ENCODE measurements at regions not wholly inside any gene's neighbourhood (a gene's known extent, or its start where the extent isn't known, plus 50 kb on each side); places are given as distances from the start of the nearest gene placed in this dataset.

- Mint-ChIP-seq H3K27me3 (no peaks in the 10 kb centered on the region), H3K4me1 (peaks cover 8 to 16% (median 16%) of the 10 kb centered on the region in 4 donors), H3K27ac (peak overlapping the region in 1 of 10 donors; percentile 83), H3K4me3 (peak overlapping the region in 1 of 10 donors; percentile 14), H3K9me3 (no peaks in the 10 kb centered on the region), H3K36me3 (no peaks in the 10 kb centered on the region)
- no peak for ATAC-seq
- DNase-seq, result no peak
- POLR2A ChIA-PET, result no interaction called here
Observed at GRCh38 chr9:129379886-129380285, 201.8 kb upstream of the IER5L start.

GRCh38 chr9:129379181-129379836 is 201.2 kb upstream of the IER5L start:
- peaks cover 5 to 12% (median 11%) of the 10 kb centered on the region in 4 donors for H3K4me1 Mint-ChIP-seq
- ATAC-seq (no peak), DNase-seq (no peak)
- H3K4me3 Mint-ChIP-seq, result no peak overlapping the region
- H3K27ac Mint-ChIP-seq, result peak overlapping the region in 1 of 10 donors; percentile 69
- H3K9me3 Mint-ChIP-seq, result no peaks in the 10 kb centered on the region
- no peaks in the 10 kb centered on the region for H3K27me3 Mint-ChIP-seq
- H3K36me3 Mint-ChIP-seq, result no peaks in the 10 kb centered on the region
- POLR2A ChIA-PET, result no interaction called here

- no peaks in the 10 kb centered on the region for H3K9me3 Mint-ChIP-seq
- no peak for ATAC-seq
- peaks cover 5 to 6% (median 6%) of the 10 kb centered on the region in 4 donors for H3K4me1 Mint-ChIP-seq
- H3K36me3 Mint-ChIP-seq, result no peaks in the 10 kb centered on the region
- H3K27me3 Mint-ChIP-seq, result no peaks in the 10 kb centered on the region
- POLR2A ChIA-PET, result no interaction called here
- peak overlapping the region in 1 of 10 donors; percentile 90 for H3K27ac Mint-ChIP-seq
- no peak for DNase-seq
- H3K4me3 Mint-ChIP-seq, result no peak overlapping the region
Observed at GRCh38 chr9:129377931-129378661, 200.0 kb upstream of the IER5L start.

- Mint-ChIP-seq H3K4me3 (no peak overlapping the region), H3K27ac (no peak overlapping the region), H3K9me3 (peaks cover 0 to 1% (median 0%) of the 10 kb centered on the region in 9 donors), H3K36me3 (no peaks in the 10 kb centered on the region), H3K4me1 (peaks cover 0 to 3% (median under 1%) of the 10 kb centered on the region in 4 donors), H3K27me3 (no peaks in the 10 kb centered on the region)
- POLR2A ChIA-PET, result interaction anchor here (0.6 kb wide), 1 partner anchor 348 kb away, joined by 4 read pairs; no protein-coding TSS in a partner anchor
- ATAC-seq (no peak), DNase-seq (no peak)
Observed at GRCh38 chr9:129377181-129377580, 199.1 kb upstream of the IER5L start.

- H3K36me3 Mint-ChIP-seq, result no peaks in the 10 kb centered on the region
- POLR2A ChIA-PET, result interaction anchor here (1.2 kb wide), 1 partner anchor 8 kb away, joined by 4 read pairs; no protein-coding TSS in a partner anchor
- DNase-seq, result no peak
- no peak overlapping the region for H3K27ac Mint-ChIP-seq
- no peak for ATAC-seq
- peaks cover 0 to 3% (median 0%) of the 10 kb centered on the region in 4 donors for H3K4me1 Mint-ChIP-seq
- no peak overlapping the region for H3K4me3 Mint-ChIP-seq
- no peaks in the 10 kb centered on the region for H3K27me3 Mint-ChIP-seq
- peaks cover 0 to 1% (median 0%) of the 10 kb centered on the region in 9 donors for H3K9me3 Mint-ChIP-seq
Observed at GRCh38 chr9:129375845-129376244, 197.8 kb upstream of the IER5L start.

GRCh38 chr9:129374651-129375050 is 196.6 kb upstream of the IER5L start:
- Mint-ChIP-seq H3K27me3 (no peaks in the 10 kb centered on the region), H3K9me3 (peaks cover 0 to 10% (median 1%) of the 10 kb centered on the region in 9 donors), H3K4me3 (no peak overlapping the region), H3K27ac (no peak overlapping the region), H3K36me3 (peaks cover 0 to 4% (median 0%) of the 10 kb centered on the region in 3 donors), H3K4me1 (peaks cover 0 to 3% (median 0%) of the 10 kb centered on the region in 4 donors)
- no peak for DNase-seq
- ATAC-seq, result no peak
- POLR2A ChIA-PET, result interaction anchor here (0.7 to 2.0 kb wide), 2 partner anchors 9 to 25 kb away, joined by 3 to 5 read pairs; no protein-coding TSS in a partner anchor

- no peak for DNase-seq
- H3K27me3 Mint-ChIP-seq, result no peaks in the 10 kb centered on the region
- H3K4me3 Mint-ChIP-seq, result no peak overlapping the region
- H3K9me3 Mint-ChIP-seq, result peaks cover 0 to 13% (median 1%) of the 10 kb centered on the region in 9 donors
- ATAC-seq, result no peak
- H3K27ac Mint-ChIP-seq, result no peak overlapping the region
- POLR2A ChIA-PET, result interaction anchor here (0.6 to 2.0 kb wide), 3 partner anchors 9 to 1563 kb away, joined by 3 to 5 read pairs (median 3); no protein-coding TSS in a partner anchor
- peaks cover 0 to 3% (median 0%) of the 10 kb centered on the region in 4 donors for H3K4me1 Mint-ChIP-seq
- peaks cover 0 to 4% (median 0%) of the 10 kb centered on the region in 3 donors for H3K36me3 Mint-ChIP-seq
Observed at GRCh38 chr9:129374231-129374630, 196.2 kb upstream of the IER5L start.

- H3K4me1 Mint-ChIP-seq, result peaks cover 0 to 3% (median 0%) of the 10 kb centered on the region in 4 donors
Observed at GRCh38 chr9:129373361-129373760, 195.3 kb upstream of the IER5L start.

GRCh38 chr9:129370770-129371169 is 192.7 kb upstream of the IER5L start:
- H3K4me3 Mint-ChIP-seq, result no peak overlapping the region
- POLR2A ChIA-PET, result no interaction called here
- DNase-seq (no peak), ATAC-seq (no peak)
- H3K36me3 Mint-ChIP-seq, result peaks cover 0 to 8% (median 1%) of the 10 kb centered on the region in 3 donors
- H3K27me3 Mint-ChIP-seq, result no peaks in the 10 kb centered on the region
- H3K27ac Mint-ChIP-seq, result no peak overlapping the region
- peaks cover 0 to 3% (median 0%) of the 10 kb centered on the region in 4 donors for H3K4me1 Mint-ChIP-seq
- H3K9me3 Mint-ChIP-seq, result peaks cover 0 to 19% (median 1%) of the 10 kb centered on the region in 9 donors

More at GRCh38 chr9:129373361-129373760, 195.3 kb upstream of the IER5L start:
- Mint-ChIP-seq H3K9me3 (peaks cover 0 to 19% (median 1%) of the 10 kb centered on the region in 9 donors), H3K27ac (no peak overlapping the region), H3K27me3 (no peaks in the 10 kb centered on the region), H3K4me3 (no peak overlapping the region), H3K36me3 (peaks cover 0 to 8% (median 1%) of the 10 kb centered on the region in 3 donors)
- ATAC-seq (no peak), DNase-seq (no peak)
- POLR2A ChIA-PET, result interaction anchor here (2.0 kb wide), 1 partner anchor 10 kb away, joined by 5 read pairs; no protein-coding TSS in a partner anchor

GRCh38 chr9:129368444-129368978 is 190.4 kb upstream of the IER5L start:
- POLR2A ChIA-PET, result no interaction called here
- peak in 1 of 10 donors; percentile 18 for DNase-seq
- H3K4me3 Mint-ChIP-seq, result no peak overlapping the region
- peaks cover 0 to 3% (median 0%) of the 10 kb centered on the region in 4 donors for H3K4me1 Mint-ChIP-seq
- H3K36me3 Mint-ChIP-seq, result peaks cover 0 to 8% (median 1%) of the 10 kb centered on the region in 3 donors
- no peaks in the 10 kb centered on the region for H3K27me3 Mint-ChIP-seq
- no peak for ATAC-seq
- H3K27ac Mint-ChIP-seq, result peak overlapping the region in 2 of 10 donors; percentile 2 to 25
- peaks cover 0 to 19% (median 1%) of the 10 kb centered on the region in 9 donors for H3K9me3 Mint-ChIP-seq

- DNase-seq (no peak), ATAC-seq (no peak)
- no peak overlapping the region for H3K4me3 Mint-ChIP-seq
- POLR2A ChIA-PET, result no interaction called here
- no peaks in the 10 kb centered on the region for H3K27me3 Mint-ChIP-seq
- H3K36me3 Mint-ChIP-seq, result peaks cover 0 to 8% (median 1%) of the 10 kb centered on the region in 3 donors
- H3K4me1 Mint-ChIP-seq, result peaks cover 0 to under 1% (median 0%) of the 10 kb centered on the region in 4 donors
- H3K9me3 Mint-ChIP-seq, result peaks cover 0 to 19% (median 1%) of the 10 kb centered on the region in 9 donors
- no peak overlapping the region for H3K27ac Mint-ChIP-seq
Observed at GRCh38 chr9:129367287-129367686, 189.2 kb upstream of the IER5L start.

- POLR2A ChIA-PET, result interaction anchor here (0.7 kb wide), 1 partner anchor 18 kb away, joined by 3 read pairs; no protein-coding TSS in a partner anchor
- H3K36me3 Mint-ChIP-seq, result peaks cover 0 to 4% (median 1%) of the 10 kb centered on the region in 3 donors
- no peak overlapping the region for H3K4me3 Mint-ChIP-seq
- peaks cover 0 to 14% (median 0%) of the 10 kb centered on the region in 9 donors for H3K9me3 Mint-ChIP-seq
- DNase-seq (no peak), ATAC-seq (no peak)
- no peaks in the 10 kb centered on the region for H3K27me3 Mint-ChIP-seq
- peaks cover 0 to 2% (median 0%) of the 10 kb centered on the region in 4 donors for H3K4me1 Mint-ChIP-seq
- no peak overlapping the region for H3K27ac Mint-ChIP-seq
Observed at GRCh38 chr9:129365196-129365595, 187.1 kb upstream of the IER5L start.
